ENCODE measurements at regions not wholly inside any gene's neighbourhood (a gene's known extent, or its start where the extent isn't known, plus 50 kb on each side); places are given as distances from the start of the nearest gene placed in this dataset.

- H3K4me1 ChIP-seq (ENCODE audit: control insufficient read depth in 1 of 2, insufficient read depth in 1 of 2, low read depth in 1 of 2, low read length in 1 of 2), result no peaks in the 10 kb centered on the region
- H3K36me3 ChIP-seq, result no peaks in the 10 kb centered on the region
- H3K27ac ChIP-seq, result no peak overlapping the region
- H3K9me3 ChIP-seq, result no peaks in the 10 kb centered on the region
- no peaks in the 10 kb centered on the region for H3K27me3 ChIP-seq
- TF ChIP-seq CTCF (IDR thresholded peaks at IDR 0.05), result no peak
- H3K4me3 ChIP-seq (ENCODE audit: low read depth in 1 of 2, low read length in 1 of 2), result no peak overlapping the region
These were observed 904.7 kb upstream of the ACVR2A start for GRCh38 chr2:146939991-146940685.

DNA sequence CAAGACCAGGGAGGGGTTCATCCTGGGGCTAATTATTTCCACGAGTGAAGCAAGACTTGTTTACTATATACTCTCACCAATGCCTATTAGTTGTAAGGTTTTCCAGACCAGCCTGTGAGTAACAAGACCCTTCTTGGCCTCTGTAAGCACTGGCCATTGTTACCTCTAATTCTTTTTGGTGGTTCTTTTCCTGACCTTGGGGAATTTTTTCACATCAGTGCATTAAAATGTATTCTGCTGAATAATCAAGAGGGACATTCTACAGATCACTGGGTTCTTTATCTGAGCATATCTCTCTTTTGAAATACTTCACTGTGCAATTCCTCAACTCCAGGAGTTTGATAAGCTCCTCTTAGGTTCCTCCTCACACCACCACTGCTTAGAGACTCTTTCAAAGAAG lies 909.9 kb upstream of the ACVR2A start:
- H3K9me3 ChIP-seq, result no peaks in the 10 kb centered on the region
- no peaks in the 10 kb centered on the region for H3K27me3 ChIP-seq
- H3K27ac ChIP-seq, result no peak overlapping the region
- no peak overlapping the region for H3K4me3 ChIP-seq (ENCODE audit: low read depth in 1 of 2, low read length in 1 of 2)
- TF ChIP-seq CTCF (IDR thresholded peaks at IDR 0.05), result no peak
- no peaks in the 10 kb centered on the region for H3K4me1 ChIP-seq (ENCODE audit: control insufficient read depth in 1 of 2, insufficient read depth in 1 of 2, low read depth in 1 of 2, low read length in 1 of 2)
- no peaks in the 10 kb centered on the region for H3K36me3 ChIP-seq

DNA sequence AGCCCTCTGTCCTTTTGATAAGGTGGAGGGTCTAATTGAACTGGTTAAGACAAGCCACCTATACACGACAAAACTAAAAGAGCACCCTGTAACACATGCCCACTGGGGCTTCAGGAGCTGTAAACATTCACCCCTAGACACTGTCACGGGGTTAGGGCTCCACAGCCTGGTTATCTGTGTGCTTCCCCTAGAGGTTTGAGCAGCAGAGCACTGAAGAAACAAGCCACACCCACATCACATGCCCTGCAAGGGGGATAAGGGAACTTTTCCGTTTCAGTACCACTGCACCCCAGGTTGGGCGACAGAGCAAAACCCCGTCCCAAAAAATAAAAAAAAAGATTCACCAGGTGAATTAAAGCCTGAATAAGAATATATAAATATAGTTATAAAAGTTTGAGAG lies 913.7 kb upstream of the ACVR2A start:
- no peak for TF ChIP-seq CTCF (IDR thresholded peaks at IDR 0.05)
- H3K4me1 ChIP-seq (ENCODE audit: control insufficient read depth in 1 of 2, insufficient read depth in 1 of 2, low read depth in 1 of 2, low read length in 1 of 2), result no peaks in the 10 kb centered on the region
- H3K9me3 ChIP-seq, result no peaks in the 10 kb centered on the region
- H3K4me3 ChIP-seq (ENCODE audit: low read depth in 1 of 2, low read length in 1 of 2), result no peak overlapping the region
- no peaks in the 10 kb centered on the region for H3K27me3 ChIP-seq
- no peaks in the 10 kb centered on the region for H3K36me3 ChIP-seq
- no peak overlapping the region for H3K27ac ChIP-seq

DNA sequence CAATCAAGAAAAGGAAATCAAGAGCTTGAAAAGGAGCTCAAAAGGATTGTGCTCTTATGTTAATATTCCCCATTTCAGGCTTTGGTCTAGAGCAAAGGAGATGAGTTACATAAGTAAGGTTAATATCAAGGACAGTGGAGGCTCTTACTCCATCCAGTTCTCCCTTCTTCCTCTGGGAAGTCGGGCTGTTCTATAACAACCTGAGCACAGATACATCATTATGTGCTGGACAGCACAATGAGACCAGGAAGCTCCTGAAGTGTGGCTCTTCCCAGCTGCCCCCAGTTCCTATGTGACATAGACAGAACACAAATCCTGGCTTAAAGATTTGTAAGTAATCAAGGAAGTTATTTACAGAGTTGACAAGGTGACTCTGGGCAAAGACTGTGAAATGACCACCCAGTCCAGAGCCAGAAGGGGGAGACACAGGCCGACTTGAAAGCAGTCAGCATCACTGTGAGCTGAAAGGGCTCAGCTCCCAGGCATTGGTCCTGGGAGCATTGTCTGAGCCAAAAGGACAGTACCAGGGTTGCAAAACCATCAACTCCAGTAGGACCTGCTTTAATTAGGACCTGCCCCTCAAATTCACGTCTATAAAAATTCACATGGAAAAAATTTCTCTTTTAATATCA lies 917.6 kb upstream of the ACVR2A start:
- no peak overlapping the region for H3K4me3 ChIP-seq (ENCODE audit: low read depth in 1 of 2, low read length in 1 of 2)
- H3K4me1 ChIP-seq (ENCODE audit: control insufficient read depth in 1 of 2, insufficient read depth in 1 of 2, low read depth in 1 of 2, low read length in 1 of 2), result no peaks in the 10 kb centered on the region
- H3K27me3 ChIP-seq, result no peaks in the 10 kb centered on the region
- no peak overlapping the region for H3K27ac ChIP-seq
- no peaks in the 10 kb centered on the region for H3K9me3 ChIP-seq
- no peaks in the 10 kb centered on the region for H3K36me3 ChIP-seq
- TF ChIP-seq CTCF (IDR thresholded peaks at IDR 0.05), result no peak

DNA sequence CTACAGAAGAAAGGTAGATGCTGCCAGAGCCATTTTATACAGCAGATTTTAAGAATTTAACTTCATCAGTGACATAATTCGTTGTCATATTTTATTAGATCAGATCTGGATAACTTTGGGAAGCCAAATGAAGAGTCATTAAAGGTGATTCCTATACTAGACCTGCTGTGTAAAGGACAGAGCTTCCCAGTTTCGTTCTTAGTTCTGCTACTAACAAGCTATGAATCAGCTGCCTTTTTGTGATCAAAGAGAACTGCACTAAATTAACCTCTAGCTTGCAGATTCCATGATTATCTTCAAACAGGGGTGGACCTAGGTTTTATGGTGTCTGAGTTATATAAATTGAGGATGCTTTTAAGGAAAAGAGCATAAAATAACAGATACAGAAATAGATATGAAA lies 926.5 kb upstream of the ACVR2A start:
- Histone ChIP-seq H3K27me3 (no peaks in the 10 kb centered on the region), H3K9me3 (no peaks in the 10 kb centered on the region), H3K27ac (no peak overlapping the region), H3K4me1 (ENCODE audit: control insufficient read depth in 1 of 2, insufficient read depth in 1 of 2, low read depth in 1 of 2, low read length in 1 of 2) (no peaks in the 10 kb centered on the region), H3K4me3 (ENCODE audit: low read depth in 1 of 2, low read length in 1 of 2) (no peak overlapping the region), H3K36me3 (no peaks in the 10 kb centered on the region)
- no peak for TF ChIP-seq CTCF (IDR thresholded peaks at IDR 0.05)

Data from neutrophil (primary cell).